Muscle layer of colon (tissue), 2 donors: ENCODE measurements at regions not wholly inside any gene's neighbourhood (a gene's known extent, or its start where the extent isn't known, plus 50 kb on each side); places are given as distances from the start of the nearest gene placed in this dataset.
A peak's percentile ranks its signal among the peaks of the same experiment; 100 is the strongest.
"Not testable (repeated sequence)": the region's sequence is repeated elsewhere in the genome, so short reads cannot be mapped to it uniquely, and the experiment has no call there.

Source experiments
- H3K27ac ChIP-seq: one replicate; pipeline ENCODE4 v1.7.0; 2013; ENCODE audit warnings: low read depth, mild to moderate bottlenecking, low read length, moderate library complexity
- H3K27me3 ChIP-seq, 2 donors: one replicate each; pipeline ENCODE4 v1.7.0; 2013; ENCODE audit warnings: low read length in 2 of 2, mild to moderate bottlenecking in 2 of 2; ENCODE audit not compliant: insufficient read depth in 2 of 2, control insufficient read depth in 1 of 2
- H3K36me3 ChIP-seq: one replicate; pipeline ENCODE4 v1.7.0; 2013; ENCODE audit warnings: mild to moderate bottlenecking, low read length; ENCODE audit not compliant: insufficient read depth
- H3K4me1 ChIP-seq: one replicate; pipeline ENCODE4 v1.7.0; 2013; ENCODE audit warnings: mild to moderate bottlenecking, low read length; ENCODE audit not compliant: insufficient read depth
- H3K4me3 ChIP-seq, 2 donors: one replicate each; pipeline ENCODE4 v1.7.0; 2013; ENCODE audit warnings: low read length in 2 of 2, low read depth in 1 of 2, mild to moderate bottlenecking in 1 of 2, moderate library complexity in 1 of 2
- H3K9ac ChIP-seq: one replicate; pipeline ENCODE4 v1.7.0; 2013; ENCODE audit warnings: low read length
- H3K9me3 ChIP-seq: one replicate; pipeline ENCODE4 v1.7.0; 2013; ENCODE audit warnings: mild to moderate bottlenecking, low read length
- donor health status: abdominal sarcoma.
- donor health status: Adenocarcinoma of cecum.

GRCh38 chr20:25867776-25868649, 171.4 kb upstream of the ZNF337 start:
- H3K36me3 ChIP-seq: no peaks in the 10 kb centered on the region
- peaks cover 7% of the 10 kb centered on the region for H3K4me1 ChIP-seq
- H3K4me3 ChIP-seq: peak overlapping the region; percentile 60 to 72
- H3K9me3 ChIP-seq: no peaks in the 10 kb centered on the region
- H3K27ac ChIP-seq: no peak overlapping the region
- no peaks in the 10 kb centered on the region for H3K27me3 ChIP-seq
- no peak overlapping the region for H3K9ac ChIP-seq

- not testable (repeated sequence) for H3K27ac ChIP-seq, H3K27me3 ChIP-seq, H3K9ac ChIP-seq, H3K36me3 ChIP-seq, H3K4me3 ChIP-seq, H3K9me3 ChIP-seq
- peaks cover 15% of the 10 kb centered on the region for H3K4me1 ChIP-seq
Observed at GRCh38 chr20:25867015-25867775, 170.5 kb upstream of the ZNF337 start.

- H3K36me3 ChIP-seq: no peaks in the 10 kb centered on the region
- peak overlapping the region in 1 of 2 donors; percentile 47 for H3K4me3 ChIP-seq
- H3K4me1 ChIP-seq: peaks cover 19% of the 10 kb centered on the region
- H3K9ac ChIP-seq: no peak overlapping the region
- no peaks in the 10 kb centered on the region for H3K9me3 ChIP-seq
- H3K27me3 ChIP-seq: peaks cover 0 to 6% of the 10 kb centered on the region in 2 donors
- no peak overlapping the region for H3K27ac ChIP-seq
Observed at GRCh38 chr20:25865715-25866656, 169.3 kb upstream of the ZNF337 start.

GRCh38 chr20:25864963-25865714, 168.5 kb upstream of the ZNF337 start:
- not testable (repeated sequence) for H3K9me3 ChIP-seq, H3K9ac ChIP-seq, H3K27me3 ChIP-seq, H3K27ac ChIP-seq, H3K36me3 ChIP-seq
- Histone ChIP-seq H3K4me3 (peak overlapping the region in 1 of 2 donors; percentile 47), H3K4me1 (peaks cover 21% of the 10 kb centered on the region)

- no peaks in the 10 kb centered on the region for H3K36me3 ChIP-seq
- H3K4me1 ChIP-seq: peaks cover 27% of the 10 kb centered on the region
- H3K4me3 ChIP-seq: no peak overlapping the region
- H3K9me3 ChIP-seq: no peaks in the 10 kb centered on the region
- peaks cover 0 to 6% of the 10 kb centered on the region in 2 donors for H3K27me3 ChIP-seq
- no peak overlapping the region for H3K27ac ChIP-seq
- no peak overlapping the region for H3K9ac ChIP-seq
Observed at GRCh38 chr20:25864326-25864962, 167.8 kb upstream of the ZNF337 start.

GRCh38 chr20:25863536-25864325, 167.1 kb upstream of the ZNF337 start:
- Histone ChIP-seq H3K27ac (no peak overlapping the region), H3K4me3 (peak overlapping the region; percentile 38 to 61), H3K9ac (no peak overlapping the region), H3K27me3 (peaks cover 0 to 8% of the 10 kb centered on the region in 2 donors), H3K36me3 (no peaks in the 10 kb centered on the region), H3K4me1 (peaks cover 28% of the 10 kb centered on the region), H3K9me3 (no peaks in the 10 kb centered on the region)

GRCh38 chr20:25862967-25863530, 166.4 kb upstream of the ZNF337 start:
- Histone ChIP-seq H3K4me3 (peak overlapping the region; percentile 38 to 61), H3K4me1 (peaks cover 33% of the 10 kb centered on the region), H3K27me3 (peaks cover 2 to 12% of the 10 kb centered on the region in 2 donors)
- not testable (repeated sequence) for H3K9me3 ChIP-seq, H3K9ac ChIP-seq, H3K27ac ChIP-seq, H3K36me3 ChIP-seq

- Histone ChIP-seq H3K9me3 (no peaks in the 10 kb centered on the region), H3K4me3 (no peak overlapping the region), H3K4me1 (peaks cover 36% of the 10 kb centered on the region), H3K27me3 (peaks cover 5 to 12% of the 10 kb centered on the region in 2 donors), H3K27ac (no peak overlapping the region), H3K36me3 (no peaks in the 10 kb centered on the region), H3K9ac (no peak overlapping the region)
Observed at GRCh38 chr20:25860531-25861150, 164.0 kb upstream of the ZNF337 start.
